ENCODE measurements at regions not wholly inside any gene's neighbourhood (a gene's known extent, or its start where the extent isn't known, plus 50 kb on each side); places are given as distances from the start of the nearest gene placed in this dataset.

DNA sequence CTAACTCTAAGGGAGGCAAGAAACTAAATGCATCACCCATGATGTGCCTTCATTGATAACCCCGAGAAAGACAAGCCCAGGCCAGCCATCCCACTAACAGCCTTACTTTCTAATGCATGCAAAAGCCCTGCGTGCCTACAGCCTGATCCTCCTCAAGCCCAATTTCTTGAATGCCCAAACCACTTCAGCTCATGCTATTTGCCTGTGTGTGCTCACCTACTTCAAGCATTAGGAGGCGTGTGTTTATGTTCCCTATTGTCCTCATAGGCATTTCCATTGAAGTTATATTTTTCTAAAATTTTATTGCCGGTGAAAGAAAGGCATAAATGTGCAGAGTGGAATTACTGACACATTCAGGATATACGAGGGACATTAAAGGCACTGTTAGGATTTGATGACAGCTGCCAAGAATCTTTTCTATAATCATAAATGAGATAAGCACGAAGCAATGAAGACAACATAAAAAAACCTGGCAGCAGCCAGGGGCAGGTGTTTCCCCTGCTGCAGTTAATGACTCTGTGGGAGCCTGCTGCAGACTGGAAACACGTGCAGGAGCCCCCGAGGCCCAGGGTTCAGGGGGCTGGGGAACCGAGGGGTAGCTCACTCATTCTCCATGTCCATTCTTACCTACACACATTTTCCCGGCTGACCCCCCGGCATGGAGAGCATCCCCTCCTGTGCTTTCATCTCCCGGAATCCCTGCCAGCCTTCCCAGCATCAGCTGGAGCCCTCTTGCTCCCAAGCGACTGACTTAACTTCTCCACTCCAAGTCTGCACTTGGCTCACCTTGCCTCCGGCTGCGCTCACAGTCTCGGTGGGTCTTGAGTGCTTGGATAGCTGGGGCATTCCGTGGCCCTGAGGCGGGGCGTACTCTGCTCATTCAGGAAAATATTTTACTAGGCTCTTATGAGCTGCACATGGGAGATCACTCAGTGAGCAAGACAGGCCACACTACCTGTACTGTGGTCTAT, 292.3 kb upstream of the SIX2 start:
- no peak for DNase-seq

DNA sequence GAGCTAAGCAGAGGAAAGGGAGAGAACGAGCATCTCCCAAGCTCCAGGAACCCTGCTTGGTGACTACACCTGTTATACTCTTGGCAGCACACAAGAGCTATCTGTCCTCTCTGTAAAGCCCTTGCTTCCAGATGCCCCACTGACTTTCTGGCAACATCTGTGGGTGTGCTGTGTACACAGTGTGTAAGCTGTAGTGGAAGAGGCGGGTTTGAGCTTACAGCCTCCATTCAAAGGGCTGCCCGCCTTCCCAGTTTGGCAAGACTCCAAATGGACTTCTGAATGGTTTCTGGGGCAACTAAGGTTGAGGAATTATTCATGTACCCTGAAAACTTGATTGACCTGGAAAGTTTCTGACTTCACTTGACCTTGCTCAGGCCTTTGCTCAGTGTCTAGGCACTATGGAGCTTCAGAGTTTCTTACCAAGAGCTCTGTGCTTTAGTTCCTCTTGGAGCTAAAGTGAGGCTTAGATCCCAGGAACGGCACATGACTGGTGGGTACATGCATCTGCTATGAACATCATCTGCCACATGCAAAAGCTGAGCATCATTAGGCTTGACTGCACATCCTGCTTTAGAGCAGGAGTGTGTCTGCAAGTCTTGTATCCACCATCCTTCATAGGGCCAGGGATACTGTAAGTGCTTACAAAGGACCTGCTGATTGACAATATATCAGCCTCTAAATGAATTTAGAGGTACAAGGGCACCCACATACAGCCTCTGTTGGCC, 290.9 kb upstream of the SIX2 start:
- peak in 4 of 56 donors; percentile 2 to 14 (median 4) for DNase-seq

DNA sequence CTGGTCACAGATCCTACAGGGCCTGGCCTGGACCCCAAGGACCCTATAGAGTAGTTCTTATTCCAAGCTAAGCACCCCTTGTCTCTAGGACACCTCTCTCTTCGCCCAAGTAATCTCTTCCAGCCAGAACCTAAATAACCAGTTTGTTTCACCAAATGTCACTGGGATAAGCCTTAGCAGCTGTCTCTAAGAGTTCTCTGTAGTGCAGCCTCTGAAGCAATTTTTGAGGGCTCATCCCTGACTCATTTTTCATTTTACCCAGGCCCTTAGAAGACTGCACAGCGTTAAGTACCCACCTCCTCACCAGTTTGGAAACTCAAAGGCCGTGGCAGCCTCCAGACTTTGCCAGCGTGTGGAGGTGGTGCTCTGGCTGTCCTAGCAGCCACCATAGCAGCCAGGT, 290.1 kb upstream of the SIX2 start:
- DNase-seq: no peak

DNA sequence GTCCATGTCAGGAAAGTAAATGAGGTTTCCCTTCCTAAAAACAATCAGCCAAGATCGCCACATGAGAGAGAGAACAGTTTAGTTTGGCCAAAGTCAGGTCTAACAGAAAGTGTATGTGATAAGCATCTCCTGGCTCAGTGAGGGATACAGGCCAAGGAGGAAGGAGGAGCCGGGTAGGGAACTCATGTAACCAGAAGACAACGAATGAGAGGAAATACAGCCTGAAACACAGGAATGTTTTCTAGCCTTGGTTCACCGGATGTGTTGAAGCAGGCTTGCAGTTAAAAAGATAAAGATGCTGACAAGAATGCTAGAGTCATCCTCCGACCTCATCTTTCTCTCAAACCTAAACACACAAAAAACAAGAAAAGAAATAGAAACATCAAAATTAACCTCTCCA, 283.9 kb upstream of the SIX2 start:
- no peak for DNase-seq

DNA sequence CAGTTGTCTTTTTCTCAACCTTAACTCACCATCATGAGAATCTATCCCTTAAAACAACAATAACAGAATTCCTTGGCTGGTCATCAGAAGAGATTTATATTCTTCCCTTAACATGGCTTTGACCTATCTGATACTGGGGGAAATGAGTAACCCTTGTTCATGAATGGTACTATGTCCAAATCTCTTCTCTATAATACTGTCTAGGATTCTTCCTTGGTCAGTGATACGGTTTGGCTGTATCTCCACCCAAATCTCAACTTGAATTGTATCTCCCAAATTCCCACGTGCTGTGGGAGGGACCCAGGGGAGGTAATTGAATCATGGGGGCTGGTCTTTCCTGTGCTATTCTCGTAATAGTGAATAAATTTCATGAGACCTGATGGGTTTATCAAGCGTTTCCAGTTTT, 282.0 kb upstream of the SIX2 start:
- DNase-seq: no peak

DNA sequence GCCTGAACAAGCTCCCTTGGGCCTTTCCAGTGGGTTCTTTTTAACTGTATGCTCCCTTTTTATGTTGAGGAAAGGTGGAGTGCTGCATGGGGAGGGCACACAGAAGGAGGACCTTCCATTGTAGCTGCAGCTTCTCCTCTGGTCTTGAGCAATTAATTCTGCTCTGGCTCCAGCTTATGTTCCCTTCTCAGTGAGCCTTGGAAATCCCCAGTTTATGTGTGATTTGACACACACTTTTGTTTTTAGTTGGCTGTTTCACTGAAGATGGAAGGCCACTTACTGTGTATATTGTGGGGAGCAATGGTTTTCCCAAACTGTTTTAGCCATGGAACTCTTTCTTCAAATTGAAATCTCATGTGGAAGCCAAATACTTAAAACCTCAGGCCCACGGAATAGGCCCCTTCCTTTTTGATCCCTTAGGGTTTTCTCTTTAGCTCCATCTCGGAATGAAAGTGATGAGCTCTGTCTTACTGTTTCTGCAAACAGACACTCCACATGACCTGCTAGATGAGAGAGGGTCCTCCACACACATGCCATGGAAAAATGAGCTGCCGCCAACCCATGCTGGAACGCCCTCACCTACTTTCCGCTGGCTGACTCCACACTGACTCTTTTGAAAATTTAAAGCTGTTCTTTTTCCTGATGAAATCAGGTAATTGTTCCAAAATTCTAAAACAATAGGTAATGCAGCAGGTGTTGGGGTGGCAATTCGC, 280.9 kb upstream of the SIX2 start:
- no peak for DNase-seq

DNA sequence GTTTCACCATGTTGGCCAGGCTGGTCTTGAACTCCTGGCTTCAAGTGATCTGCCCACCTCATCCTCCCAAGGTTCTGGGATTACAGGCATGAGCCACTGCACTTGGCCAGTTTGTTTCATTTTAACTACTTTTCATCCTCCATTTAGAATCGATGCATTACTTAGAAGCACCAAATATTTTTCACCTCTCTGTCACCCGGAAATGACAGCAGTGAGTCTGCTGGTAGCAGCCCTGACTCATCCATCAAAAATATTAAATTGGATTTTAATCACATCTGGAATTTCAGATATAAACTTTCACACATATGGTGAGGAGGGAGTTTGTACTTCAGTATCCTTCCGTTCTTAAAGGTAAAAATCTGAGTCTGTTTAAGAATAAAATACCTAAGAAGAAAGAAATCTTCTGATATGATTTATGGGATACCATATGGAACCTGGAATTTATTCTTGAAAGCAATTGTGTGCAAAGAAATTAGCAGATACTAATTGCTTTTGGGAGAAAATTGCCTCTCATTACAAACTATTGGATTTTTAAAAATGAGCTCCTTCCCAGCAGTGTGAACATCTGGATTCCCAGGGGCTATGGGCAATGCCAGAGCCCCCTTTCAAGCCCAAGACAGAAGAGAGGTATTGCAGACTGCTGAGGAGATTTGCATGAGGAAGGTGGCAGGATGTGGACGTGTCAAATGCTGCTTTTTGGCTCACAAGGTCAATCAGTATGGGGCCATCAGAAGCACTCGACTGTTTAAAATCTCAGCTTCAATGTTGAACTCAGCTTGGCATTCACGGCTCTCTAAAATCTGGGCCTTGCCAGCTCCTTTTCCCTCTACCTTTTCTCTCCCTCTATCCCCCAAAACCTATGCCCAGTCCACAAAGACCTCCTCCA, 279.5 kb upstream of the SIX2 start:
- DNase-seq: no peak

DNA sequence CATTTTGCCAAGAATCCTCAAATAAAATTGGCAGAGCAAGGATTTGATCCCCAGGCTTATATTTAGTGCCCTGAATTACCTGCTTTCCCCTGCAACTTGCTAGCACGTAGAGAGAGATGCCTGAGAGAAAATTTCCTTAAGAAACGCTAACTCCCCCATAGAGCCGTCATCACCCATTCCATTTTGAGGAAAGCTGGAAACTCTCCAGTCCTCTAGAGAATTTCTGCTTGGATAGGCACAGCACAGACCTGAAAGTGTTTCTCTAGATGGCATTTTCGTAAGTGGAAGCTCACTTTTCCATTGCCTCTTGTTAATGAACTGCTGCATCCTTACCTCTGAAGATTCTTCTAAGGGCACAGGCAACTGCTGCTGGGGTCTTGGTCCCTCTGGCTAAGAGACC, 277.8 kb upstream of the SIX2 start:
- DNase-seq: no peak

DNA sequence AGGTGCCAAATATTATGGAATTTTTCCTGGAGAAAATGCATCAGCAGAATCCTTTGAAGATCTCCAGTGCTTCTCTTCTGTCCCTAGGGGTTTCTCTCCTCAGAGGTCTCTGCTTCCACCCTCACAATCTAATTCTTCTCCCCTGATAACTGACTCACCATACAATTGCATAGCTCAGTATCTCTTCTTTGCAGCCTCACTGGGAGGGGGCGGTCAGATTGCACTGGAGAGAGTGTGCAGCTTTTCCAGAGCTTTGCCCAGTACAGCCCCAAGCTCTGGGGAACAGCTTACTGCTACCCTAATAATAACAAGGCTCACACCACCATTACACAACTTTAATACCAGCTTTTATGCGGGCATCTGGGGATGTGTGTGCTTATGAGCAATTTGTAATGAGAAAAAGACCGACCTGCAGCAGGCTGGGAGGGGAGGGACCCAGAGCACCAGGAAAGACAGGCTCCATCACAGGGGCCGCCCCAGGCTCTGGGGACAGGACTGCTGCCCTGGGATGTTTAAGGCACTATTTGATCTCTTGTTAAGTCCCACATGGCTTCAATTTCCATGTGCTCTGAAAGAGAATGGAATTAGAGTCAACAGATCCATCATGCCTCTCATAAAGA, 276.6 kb upstream of the SIX2 start:
- no peak for DNase-seq

DNA sequence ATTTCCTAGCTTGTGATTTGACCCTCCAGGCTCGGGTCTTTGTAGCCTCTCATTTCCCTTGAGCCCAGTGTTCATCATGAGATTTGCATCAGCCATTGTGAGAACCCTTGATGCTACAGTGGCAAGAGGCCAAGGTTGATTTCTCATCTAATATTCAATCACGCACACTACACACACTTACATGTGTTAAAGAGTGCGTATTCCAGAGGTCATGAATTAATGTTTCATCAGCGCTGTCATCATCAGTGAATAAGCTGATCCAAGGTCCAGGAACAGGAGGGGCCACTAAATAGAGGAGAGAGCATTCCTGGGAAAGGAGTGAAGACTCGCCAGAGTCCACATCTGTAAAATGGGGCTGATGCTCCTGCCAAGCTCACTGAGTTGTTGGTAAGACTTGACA, 276.1 kb upstream of the SIX2 start:
- DNase-seq: no peak

DNA sequence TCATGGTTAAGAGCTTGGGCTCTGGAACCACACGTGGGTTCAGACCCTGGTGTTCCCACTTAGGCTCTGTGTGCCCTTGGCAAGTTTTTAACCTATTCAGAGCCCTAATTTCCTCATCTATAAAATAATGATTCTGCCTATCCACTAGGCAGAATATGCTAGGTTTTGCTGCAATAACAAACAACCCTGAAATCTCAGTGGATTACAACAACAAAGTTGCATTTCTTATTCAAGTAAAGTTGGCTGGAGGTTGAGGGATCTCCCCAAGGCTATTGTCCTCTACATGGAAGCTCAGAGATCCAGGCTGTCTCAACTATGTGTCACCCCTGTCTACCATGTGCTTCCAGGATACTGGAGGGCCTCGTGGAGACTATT, 275.4 kb upstream of the SIX2 start:
- DNase-seq: no peak

DNA sequence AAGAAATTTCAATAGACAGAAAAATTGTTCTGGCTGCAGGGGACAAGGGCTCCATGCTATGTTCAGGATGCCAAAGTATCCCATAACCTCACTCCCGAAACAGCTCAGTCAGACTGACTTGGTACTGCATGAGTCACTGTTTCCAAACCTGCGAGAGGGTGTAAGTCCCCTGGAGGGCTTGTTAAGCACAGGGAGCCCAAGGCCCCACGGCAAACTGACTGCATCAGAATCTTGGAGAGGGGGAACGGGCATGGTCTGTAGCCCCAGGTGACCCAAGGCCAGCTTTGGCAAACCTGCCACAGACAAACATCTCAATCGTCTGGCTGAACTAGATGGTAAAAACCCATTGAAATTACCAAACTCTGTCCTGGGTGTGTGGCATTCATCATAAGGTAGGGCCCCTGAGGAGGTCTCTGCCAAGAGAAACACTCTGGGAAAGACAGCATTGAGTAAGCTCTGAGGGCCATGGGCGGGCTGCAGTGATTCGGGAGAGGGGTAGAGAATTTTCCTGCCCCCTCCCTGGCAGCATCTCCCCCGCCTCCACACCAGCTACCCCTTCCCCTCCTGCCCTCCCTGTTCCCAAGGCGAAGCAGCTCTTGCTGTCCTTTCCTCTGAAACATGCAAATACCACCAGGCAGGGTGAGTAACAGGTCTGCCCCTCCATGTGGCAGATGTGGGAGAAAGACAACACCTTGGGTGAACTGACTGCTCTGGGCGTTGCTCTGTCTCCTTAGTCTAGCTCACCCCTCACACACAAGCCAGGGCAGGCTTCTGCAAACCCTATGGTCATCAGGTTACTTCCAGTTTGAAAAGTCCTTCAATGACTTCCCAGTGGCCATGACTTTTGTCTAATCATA, 274.7 kb upstream of the SIX2 start:
- DNase-seq: no peak

DNA sequence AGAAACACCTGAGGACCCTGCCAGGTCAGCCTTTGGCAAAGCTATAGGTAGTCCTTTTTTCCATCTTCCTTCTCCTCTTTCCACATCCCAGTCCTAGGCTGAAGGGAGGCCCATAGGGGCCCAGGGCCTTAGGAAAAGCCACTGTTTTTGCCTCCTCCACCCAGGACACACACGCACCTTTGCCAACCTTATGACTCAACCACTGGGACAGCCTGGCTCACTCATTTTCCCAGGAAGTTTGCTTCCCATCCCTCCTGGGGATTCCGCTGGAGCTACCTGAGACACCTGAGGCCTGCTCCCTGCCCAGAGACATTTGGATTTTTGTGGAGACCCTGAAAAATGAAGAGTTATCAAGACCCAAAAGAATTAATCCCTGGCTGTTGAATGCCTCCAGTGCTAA, 273.4 kb upstream of the SIX2 start:
- no peak for DNase-seq

DNA sequence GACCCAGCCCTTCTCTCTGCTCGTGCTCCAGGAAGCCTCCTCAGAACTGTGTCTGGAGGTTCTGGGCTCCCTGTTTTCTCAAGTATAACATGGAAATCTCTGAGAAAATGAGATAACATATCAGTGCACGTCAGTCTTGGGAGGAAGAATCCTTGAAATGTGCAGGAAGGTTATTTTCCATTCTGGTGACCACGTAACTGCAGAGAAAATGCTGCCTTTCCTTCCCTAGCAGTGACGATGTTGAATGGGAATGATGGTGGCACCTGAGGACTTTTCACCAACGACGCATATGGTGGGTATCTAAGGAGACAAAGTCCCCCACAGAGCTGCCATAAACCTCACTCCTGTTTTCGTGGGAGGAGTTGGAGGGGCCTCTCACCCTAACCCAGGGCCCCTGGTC, 272.1 kb upstream of the SIX2 start:
- DNase-seq: no peak

DNA sequence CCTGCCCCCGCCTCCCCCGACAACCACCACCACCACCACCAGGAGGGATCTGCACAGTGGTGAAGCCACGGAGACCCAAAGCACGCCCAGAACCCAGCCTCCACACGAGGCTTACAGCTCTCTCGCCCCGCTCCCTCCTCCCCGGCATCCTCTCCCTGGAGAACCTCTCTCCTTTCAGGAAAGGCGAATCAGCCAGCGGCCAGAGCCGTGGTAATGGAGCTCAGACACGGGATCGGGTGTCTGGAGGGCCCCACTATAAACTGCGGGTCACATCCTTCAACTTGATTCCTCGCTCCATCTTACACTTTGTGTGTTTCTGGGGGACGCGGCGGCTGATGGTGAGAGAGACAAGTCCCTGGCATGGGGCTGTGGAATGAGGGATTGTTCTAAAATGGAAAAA, 271.5 kb upstream of the SIX2 start:
- DNase-seq: no peak

DNA sequence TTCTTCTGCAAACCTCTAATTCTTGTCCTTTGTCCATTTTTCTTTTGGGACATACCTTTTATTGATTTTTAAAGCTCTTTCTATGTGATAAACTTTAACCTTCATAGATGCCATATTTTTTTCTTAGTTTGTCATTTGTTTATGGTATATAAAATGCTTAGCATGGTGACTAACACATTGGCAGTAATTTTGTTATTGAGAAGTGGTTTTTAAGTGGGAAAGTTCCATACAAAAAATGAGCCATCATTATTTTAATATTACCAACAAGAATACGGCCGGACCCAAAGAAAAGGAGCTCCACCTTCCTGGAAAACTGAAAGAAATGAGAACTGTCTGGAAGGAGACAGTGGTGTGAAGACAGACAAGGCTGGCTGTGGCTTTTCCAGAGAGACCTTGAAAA, 270.1 kb upstream of the SIX2 start:
- DNase-seq: no peak

DNA sequence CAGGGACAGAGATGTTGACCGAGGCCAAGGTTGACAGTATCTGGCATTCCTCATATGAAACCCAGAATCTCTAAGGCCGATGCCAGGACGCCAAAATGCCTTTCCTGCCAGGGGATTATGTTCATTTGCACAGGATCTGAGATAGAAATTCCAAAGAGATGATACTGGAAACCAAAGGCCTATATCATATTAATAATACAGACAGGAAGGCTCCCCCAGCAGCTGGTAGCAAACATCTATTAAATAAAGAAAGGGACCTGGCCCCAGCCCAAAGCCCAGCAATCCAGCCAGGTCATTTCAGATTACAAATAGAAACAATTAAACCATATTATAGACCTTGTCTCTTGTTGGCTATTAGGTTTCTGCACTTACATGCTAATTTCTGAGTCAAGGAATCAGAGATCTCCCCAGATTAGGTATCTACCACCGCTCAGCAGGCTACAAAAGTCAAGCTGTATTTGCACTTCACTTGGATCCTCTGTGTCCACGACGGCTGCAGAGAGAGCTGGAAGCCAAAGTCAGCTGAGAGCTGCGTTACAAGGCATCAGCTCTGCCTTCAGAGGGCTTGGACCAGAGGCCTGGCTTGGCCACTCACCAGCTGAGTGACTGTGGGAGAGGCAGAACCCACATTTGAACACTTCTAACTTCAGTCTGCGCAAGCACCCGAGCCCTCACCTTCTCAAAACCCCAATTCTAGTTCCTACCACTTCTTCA, 269.3 kb upstream of the SIX2 start:
- no peak for DNase-seq

DNA sequence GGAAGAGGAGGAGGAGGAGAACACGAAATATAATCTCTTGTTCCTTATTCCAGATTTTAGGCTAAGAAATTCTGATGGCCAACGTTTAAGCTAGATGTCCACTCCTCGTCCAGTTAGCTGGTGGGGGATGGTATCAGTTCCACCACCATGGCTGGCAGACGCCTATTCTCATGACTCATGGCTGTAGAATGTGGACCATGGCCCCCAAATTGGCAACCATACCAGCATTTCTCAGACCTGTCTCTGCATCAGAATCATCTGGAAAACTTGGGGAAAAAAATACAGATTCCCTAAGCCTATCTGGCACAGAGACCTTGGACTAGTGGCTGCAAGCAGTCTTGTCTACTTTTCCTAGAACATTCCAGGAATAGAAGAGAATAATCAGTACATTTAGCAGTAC, 267.7 kb upstream of the SIX2 start:
- DNase-seq: no peak

DNA sequence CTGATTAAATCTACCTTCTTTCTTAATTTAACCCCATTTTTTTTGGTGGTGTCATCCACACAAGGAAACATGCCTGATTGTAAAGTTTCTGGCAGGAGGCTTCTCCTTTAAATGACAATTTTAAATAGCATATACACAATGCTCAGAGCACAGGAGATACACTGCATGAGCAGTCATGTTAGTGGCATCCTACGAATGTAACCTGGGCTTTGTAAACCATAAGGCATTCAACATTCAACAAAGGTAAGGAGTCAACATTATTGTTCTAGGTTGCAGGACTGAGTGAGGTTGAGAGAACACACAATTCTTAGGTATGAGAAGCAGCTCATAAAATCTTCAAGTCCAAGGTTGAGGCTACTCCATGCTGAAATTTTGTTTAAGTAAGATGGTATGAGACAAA, 266.6 kb upstream of the SIX2 start:
- DNase-seq: no peak

Measured in nucleus accumbens (tissue), 56 donors.